Gastroesophageal sphincter (tissue), 3 donors: ENCODE measurements at regions not wholly inside any gene's neighbourhood (a gene's known extent, or its start where the extent isn't known, plus 50 kb on each side); places are given as distances from the start of the nearest gene placed in this dataset.

ENCODE experiments used
- CTCF ChIP-seq, 4 experiments: fragments of 200-600 bp in 2 of 4; fragments of 450-650 bp in 2 of 4; sonication (generic) in 1 of 4; IDR thresholded peaks; one replicate each; pipeline ENCODE4 v1.5.1; 2017 to 2019; ENCODE audit warnings: antibody characterized with exemption in 4 of 4, mild to moderate bottlenecking in 2 of 4, moderate library complexity in 2 of 4
- EP300 ChIP-seq: sonication (generic); formaldehyde crosslinking; IDR thresholded peaks from one replicate; pipeline ENCODE4 v1.6.1; 2017; ENCODE audit warnings: antibody characterized with exemption, mild to moderate bottlenecking
- POLR2A ChIP-seq, 2 donors: fragments of 450-650 bp; IDR thresholded peaks; one replicate each; pipeline ENCODE4 v1.6.1; 2017; ENCODE audit warnings: antibody characterized with exemption in 2 of 2, mild to moderate bottlenecking in 2 of 2, moderate library complexity in 1 of 2
- POLR2AphosphoS5 ChIP-seq: sonication (generic); formaldehyde crosslinking; IDR thresholded peaks from one replicate; pipeline ENCODE4 v1.6.1; 2017; ENCODE audit warnings: antibody characterized with exemption

GRCh38 chr21:39124681-39125251 lies 58.5 kb downstream of the PSMG1 start:
- TF ChIP-seq CTCF (IDR thresholded peaks at IDR 0.05): no peak
- TF ChIP-seq POLR2AphosphoS5: no peak
- no peak for TF ChIP-seq EP300
- TF ChIP-seq POLR2A (IDR thresholded peaks at IDR 0.05): no peak
